GDM1 (cell line): ENCODE measurements at regions not wholly inside any gene's neighbourhood (a gene's known extent, or its start where the extent isn't known, plus 50 kb on each side); places are given as distances from the start of the nearest gene placed in this dataset.
"Not testable (repeated sequence)": the region's sequence is repeated elsewhere in the genome, so short reads cannot be mapped to it uniquely, and the experiment has no call there.

Experiments
- DNase-seq: peaks from one replicate; lab custom pipeline; 2025; lab: John Stamatoyannopoulos, UW

- DNase-seq: no peak
These were observed 193.2 kb downstream of the NDUFA10 start for GRCh38 chr2:239831861-239832489.

GRCh38 chr2:239831001-239831731, 194.0 kb downstream of the NDUFA10 start:
- no peak for DNase-seq

GRCh38 chr2:239830121-239831000, 194.8 kb downstream of the NDUFA10 start:
- no peak for DNase-seq

- no peak for DNase-seq
These were observed 195.8 kb downstream of the NDUFA10 start for GRCh38 chr2:239829326-239829725.

GRCh38 chr2:239828973-239829275, 196.2 kb downstream of the NDUFA10 start:
- not testable (repeated sequence) for DNase-seq

- DNase-seq: no peak
These were observed 196.8 kb downstream of the NDUFA10 start for GRCh38 chr2:239828192-239828972.

GRCh38 chr2:239827523-239827890, 197.6 kb downstream of the NDUFA10 start:
- no peak for DNase-seq

GRCh38 chr2:239826786-239827522, 198.2 kb downstream of the NDUFA10 start:
- no peak for DNase-seq

- no peak for DNase-seq
These were observed 198.8 kb downstream of the NDUFA10 start for GRCh38 chr2:239826376-239826775.

GRCh38 chr2:239825705-239825979, 199.5 kb downstream of the NDUFA10 start:
- no peak for DNase-seq

GRCh38 chr2:239824866-239825704, 200.1 kb downstream of the NDUFA10 start:
- no peak for DNase-seq

GRCh38 chr2:239824046-239824694, 201.0 kb downstream of the NDUFA10 start:
- no peak for DNase-seq

- DNase-seq: no peak
These were observed 202.9 kb downstream of the NDUFA10 start for GRCh38 chr2:239822146-239822831.

- DNase-seq: no peak
These were observed 203.5 kb downstream of the NDUFA10 start for GRCh38 chr2:239821694-239822075.

- DNase-seq: no peak
These were observed 204.1 kb downstream of the NDUFA10 start for GRCh38 chr2:239820836-239821693.

GRCh38 chr2:239819974-239820555, 205.1 kb downstream of the NDUFA10 start:
- DNase-seq: no peak

- DNase-seq: no peak
These were observed 205.8 kb downstream of the NDUFA10 start for GRCh38 chr2:239819091-239819973.
